ENCODE measurements at regions not wholly inside any gene's neighbourhood (a gene's known extent, or its start where the extent isn't known, plus 50 kb on each side); places are given as distances from the start of the nearest gene placed in this dataset.

DNA sequence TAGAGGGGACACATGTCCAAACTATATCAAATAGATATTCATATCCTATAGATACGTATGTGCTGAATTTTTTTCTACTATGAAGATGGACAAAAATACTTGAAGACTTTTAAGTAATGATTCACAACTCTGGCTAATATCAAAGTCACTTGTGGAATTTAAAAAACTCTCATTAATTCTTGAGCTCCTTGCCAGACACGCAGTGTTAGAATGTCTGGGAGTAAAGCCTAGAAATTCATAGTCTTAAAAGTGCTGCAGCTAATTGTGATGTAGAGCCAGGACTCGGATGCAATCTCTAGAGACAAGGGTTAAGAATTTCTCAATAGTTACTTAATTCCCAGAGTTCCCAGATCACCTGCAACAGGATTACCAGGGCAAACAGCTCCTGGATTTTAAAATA lies 107.4 kb downstream of the ARL6IP6 start:
- no peak overlapping the region for H3K4me2 ChIP-seq (ENCODE audit: extremely low read depth, insufficient read depth, low read length)
- H3K79me2 ChIP-seq (ENCODE audit: control insufficient read depth, insufficient read depth, low read length), result no peaks in the 10 kb centered on the region

DNA sequence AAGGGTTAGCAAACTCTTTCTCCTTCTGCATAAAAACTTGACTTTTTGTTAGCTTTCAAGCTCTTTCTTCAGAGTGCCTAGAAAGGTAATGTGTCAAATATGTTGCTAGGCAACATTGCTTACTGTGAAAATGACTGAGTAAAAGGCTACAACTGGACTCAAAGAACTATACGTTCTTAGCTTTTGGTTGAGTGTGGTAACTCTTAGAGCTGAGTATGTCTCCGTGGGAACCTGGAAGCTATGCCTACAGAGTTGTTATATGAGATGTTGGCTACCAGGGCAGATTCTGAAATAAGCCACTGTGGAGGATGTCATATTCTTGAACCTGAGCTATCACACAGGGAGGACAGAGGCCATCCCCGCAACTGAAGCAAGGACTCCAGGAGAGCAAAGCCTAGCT lies 105.5 kb downstream of the ARL6IP6 start:
- H3K27ac ChIP-seq (ENCODE audit: insufficient read depth, low read length), result no peak overlapping the region
- no peaks in the 10 kb centered on the region for H3K79me2 ChIP-seq (ENCODE audit: control insufficient read depth, insufficient read depth, low read length)
- H3K9ac ChIP-seq (ENCODE audit: insufficient read depth, low read length), result no peak overlapping the region
- H3K36me3 ChIP-seq (ENCODE audit: control insufficient read depth, insufficient read depth, low read length), result no peaks in the 10 kb centered on the region
- no peak overlapping the region for H3K4me2 ChIP-seq (ENCODE audit: extremely low read depth, insufficient read depth, low read length)
- DNase-seq (ENCODE audit: low read depth in 2 of 2), result no peak
- H3K27me3 ChIP-seq (ENCODE audit: control insufficient read depth, insufficient read depth, low read length), result no peaks in the 10 kb centered on the region
- H4K20me1 ChIP-seq (ENCODE audit: control insufficient read depth, extremely low read depth, insufficient read depth, low read length), result no peaks in the 10 kb centered on the region
- no peak for TF ChIP-seq EZH2 (IDR thresholded peaks at IDR 0.05; ENCODE audit: low read length, missing control alignments)
- TF ChIP-seq, protein P1, sequence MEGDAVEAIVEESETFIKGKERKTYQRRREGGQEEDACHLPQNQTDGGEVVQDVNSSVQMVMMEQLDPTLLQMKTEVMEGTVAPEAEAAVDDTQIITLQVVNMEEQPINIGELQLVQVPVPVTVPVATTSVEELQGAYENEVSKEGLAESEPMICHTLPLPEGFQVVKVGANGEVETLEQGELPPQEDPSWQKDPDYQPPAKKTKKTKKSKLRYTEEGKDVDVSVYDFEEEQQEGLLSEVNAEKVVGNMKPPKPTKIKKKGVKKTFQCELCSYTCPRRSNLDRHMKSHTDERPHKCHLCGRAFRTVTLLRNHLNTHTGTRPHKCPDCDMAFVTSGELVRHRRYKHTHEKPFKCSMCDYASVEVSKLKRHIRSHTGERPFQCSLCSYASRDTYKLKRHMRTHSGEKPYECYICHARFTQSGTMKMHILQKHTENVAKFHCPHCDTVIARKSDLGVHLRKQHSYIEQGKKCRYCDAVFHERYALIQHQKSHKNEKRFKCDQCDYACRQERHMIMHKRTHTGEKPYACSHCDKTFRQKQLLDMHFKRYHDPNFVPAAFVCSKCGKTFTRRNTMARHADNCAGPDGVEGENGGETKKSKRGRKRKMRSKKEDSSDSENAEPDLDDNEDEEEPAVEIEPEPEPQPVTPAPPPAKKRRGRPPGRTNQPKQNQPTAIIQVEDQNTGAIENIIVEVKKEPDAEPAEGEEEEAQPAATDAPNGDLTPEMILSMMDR (conservative IDR thresholded peaks at IDR 0.05 in 1 of 2, IDR thresholded peaks at IDR 0.05 in 1 of 2; ENCODE audit: low read depth in 1 of 2, low read length in 2 of 2), result no peak
- no peak overlapping the region for H3K4me3 ChIP-seq (replicated peaks in 1 of 4; ENCODE audit: control extremely low read depth in 1 of 4, insufficient read depth in 1 of 4, low read depth in 3 of 4, low read length in 4 of 4)
- H2AFZ ChIP-seq (ENCODE audit: low read length), result no peak overlapping the region
- H3K9me3 ChIP-seq (ENCODE audit: control insufficient read depth, insufficient read depth, low read depth, low read length), result no peaks in the 10 kb centered on the region
- no peaks in the 10 kb centered on the region for H3K4me1 ChIP-seq (ENCODE audit: control insufficient read depth, extremely low read depth, insufficient read depth, low read length)

More for the DNA sequence above, 107.4 kb downstream of the ARL6IP6 start:
- no peaks in the 10 kb centered on the region for H3K9me3 ChIP-seq (ENCODE audit: control insufficient read depth, insufficient read depth, low read depth, low read length)
- no peak overlapping the region for H3K9ac ChIP-seq (ENCODE audit: insufficient read depth, low read length)
- no peaks in the 10 kb centered on the region for H3K36me3 ChIP-seq (ENCODE audit: control insufficient read depth, insufficient read depth, low read length)
- TF ChIP-seq, protein P1 (conservative IDR thresholded peaks at IDR 0.05 in 1 of 2, IDR thresholded peaks at IDR 0.05 in 1 of 2; ENCODE audit: low read depth in 1 of 2, low read length in 2 of 2), result no peak
- TF ChIP-seq EZH2 (IDR thresholded peaks at IDR 0.05; ENCODE audit: low read length, missing control alignments), result no peak
- H3K4me3 ChIP-seq (replicated peaks in 1 of 4; ENCODE audit: control extremely low read depth in 1 of 4, insufficient read depth in 1 of 4, low read depth in 3 of 4, low read length in 4 of 4), result no peak overlapping the region
- DNase-seq (ENCODE audit: low read depth in 2 of 2), result peak in 1 of 2 donors; percentile 87
- no peaks in the 10 kb centered on the region for H3K4me1 ChIP-seq (ENCODE audit: control insufficient read depth, extremely low read depth, insufficient read depth, low read length)
- no peaks in the 10 kb centered on the region for H3K27me3 ChIP-seq (ENCODE audit: control insufficient read depth, insufficient read depth, low read length)
- no peaks in the 10 kb centered on the region for H4K20me1 ChIP-seq (ENCODE audit: control insufficient read depth, extremely low read depth, insufficient read depth, low read length)
- no peak overlapping the region for H2AFZ ChIP-seq (ENCODE audit: low read length)
- no peak overlapping the region for H3K27ac ChIP-seq (ENCODE audit: insufficient read depth, low read length)

DNA sequence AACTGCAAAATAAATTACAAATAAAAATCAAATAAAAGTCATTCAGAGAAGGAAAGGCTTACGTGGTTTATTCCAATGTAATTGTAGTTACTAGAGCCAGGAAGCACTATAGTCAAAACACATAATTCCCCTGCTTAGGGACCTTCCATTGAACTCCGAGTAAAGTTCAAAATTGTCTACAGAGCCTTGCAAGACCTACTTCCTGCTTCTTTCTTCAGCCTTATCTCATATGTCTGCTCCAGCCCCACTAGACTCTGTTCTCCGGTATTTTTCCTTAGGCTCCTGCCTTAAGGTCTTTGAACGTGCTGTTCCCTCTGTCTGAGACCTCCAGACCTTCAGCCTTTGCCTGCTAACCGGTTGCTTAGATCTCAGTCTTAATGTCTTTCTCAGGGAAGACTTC lies 104.3 kb downstream of the ARL6IP6 start:
- no peak for DNase-seq (ENCODE audit: low read depth in 2 of 2)
- Histone ChIP-seq H3K79me2 (ENCODE audit: control insufficient read depth, insufficient read depth, low read length) (no peaks in the 10 kb centered on the region), H3K4me2 (ENCODE audit: extremely low read depth, insufficient read depth, low read length) (no peak overlapping the region), H4K20me1 (ENCODE audit: control insufficient read depth, extremely low read depth, insufficient read depth, low read length) (no peaks in the 10 kb centered on the region), H3K4me3 (replicated peaks in 1 of 4; ENCODE audit: control extremely low read depth in 1 of 4, insufficient read depth in 1 of 4, low read depth in 3 of 4, low read length in 4 of 4) (no peak overlapping the region), H3K9me3 (ENCODE audit: control insufficient read depth, insufficient read depth, low read depth, low read length) (no peaks in the 10 kb centered on the region), H3K36me3 (ENCODE audit: control insufficient read depth, insufficient read depth, low read length) (no peaks in the 10 kb centered on the region), H3K9ac (ENCODE audit: insufficient read depth, low read length) (no peak overlapping the region), H2AFZ (ENCODE audit: low read length) (no peak overlapping the region), H3K27me3 (ENCODE audit: control insufficient read depth, insufficient read depth, low read length) (no peaks in the 10 kb centered on the region), H3K27ac (ENCODE audit: insufficient read depth, low read length) (no peak overlapping the region), H3K4me1 (ENCODE audit: control insufficient read depth, extremely low read depth, insufficient read depth, low read length) (no peaks in the 10 kb centered on the region)
- TF ChIP-seq, protein P1 (conservative IDR thresholded peaks at IDR 0.05 in 1 of 2, IDR thresholded peaks at IDR 0.05 in 1 of 2; ENCODE audit: low read depth in 1 of 2, low read length in 2 of 2), result no peak
- no peak for TF ChIP-seq EZH2 (IDR thresholded peaks at IDR 0.05; ENCODE audit: low read length, missing control alignments)

Measured in fibroblast of lung (primary cell).